HEK293 (cell line): ENCODE measurements at regions not wholly inside any gene's neighbourhood (a gene's known extent, or its start where the extent isn't known, plus 50 kb on each side); places are given as distances from the start of the nearest gene placed in this dataset.

Experiments used
- SP2 ChIP-seq: fragments of 450-650 bp; formaldehyde crosslinking; IDR thresholded peaks from 2 replicates; pipeline ENCODE4 v1.5.1; 2016; ENCODE audit warnings: missing biosample characterization, missing genetic modification characterization
- YY1 ChIP-seq: fragments of 450-650 bp; formaldehyde crosslinking; IDR thresholded peaks from 2 replicates; pipeline ENCODE4 v1.5.1; 2018; ENCODE audit warnings: missing biosample characterization, missing genetic modification characterization
- ZBTB8A ChIP-seq: fragments of 450-650 bp; formaldehyde crosslinking; IDR thresholded peaks from 2 replicates; pipeline ENCODE4 v1.5.1; 2016; ENCODE audit warnings: missing biosample characterization, missing genetic modification characterization
- ZFP69B ChIP-seq: fragments of 450-650 bp; formaldehyde crosslinking; IDR thresholded peaks from 2 replicates; pipeline ENCODE4 v1.5.1; 2016; ENCODE audit warnings: missing biosample characterization, missing genetic modification characterization
- ZIC2 ChIP-seq: fragments of 450-650 bp; formaldehyde crosslinking; IDR thresholded peaks from 2 replicates; pipeline ENCODE4 v1.5.1; 2016; ENCODE audit warnings: missing biosample characterization, missing genetic modification characterization
- ZNF174 ChIP-seq: fragments of 450-650 bp; formaldehyde crosslinking; IDR thresholded peaks from 2 replicates; pipeline ENCODE4 v1.5.0; 2017; ENCODE audit warnings: missing biosample characterization, mild to moderate bottlenecking, missing genetic modification characterization
- ZNF184 ChIP-seq: fragments of 450-650 bp; IDR thresholded peaks from 2 replicates; pipeline ENCODE4 v1.5.1; 2018; ENCODE audit warnings: missing biosample characterization, mild to moderate bottlenecking, missing genetic modification characterization
- ZNF211 ChIP-seq: fragments of 450-650 bp; formaldehyde crosslinking; IDR thresholded peaks from 2 replicates; pipeline ENCODE4 v1.5.1; 2016; ENCODE audit warnings: low read depth, missing biosample characterization, missing genetic modification characterization
- ZNF37A ChIP-seq: fragments of 450-650 bp; IDR thresholded peaks from 2 replicates; pipeline ENCODE4 v1.5.1; 2018; ENCODE audit warnings: missing biosample characterization, missing genetic modification characterization
- ZNF561 ChIP-seq: fragments of 450-650 bp; IDR thresholded peaks from 2 replicates; pipeline ENCODE4 v1.5.1; 2018; ENCODE audit warnings: missing biosample characterization, missing genetic modification characterization, borderline replicate concordance
- TF ChIP-seq, protein P1 (sequence below): fragments of 450-650 bp; formaldehyde crosslinking; IDR thresholded peaks from 2 replicates; pipeline ENCODE4 v1.5.1; 2016; ENCODE audit warnings: missing biosample characterization, missing genetic modification characterization
- TF ChIP-seq, protein P2 (sequence below): fragments of 450-650 bp; formaldehyde crosslinking; IDR thresholded peaks from 2 replicates; pipeline ENCODE4 v1.5.1; 2017; ENCODE audit warnings: missing biosample characterization, missing genetic modification characterization
- TF ChIP-seq, protein P3 (sequence below): fragments of 450-650 bp; formaldehyde crosslinking; IDR thresholded peaks from 2 replicates; pipeline ENCODE4 v1.5.1; 2016; ENCODE audit warnings: missing biosample characterization, missing genetic modification characterization
- TF ChIP-seq, protein P4 (sequence below): fragments of 450-650 bp; formaldehyde crosslinking; IDR thresholded peaks from 2 replicates; pipeline ENCODE4 v1.5.1; 2016; ENCODE audit warnings: missing biosample characterization, missing genetic modification characterization

DNA sequence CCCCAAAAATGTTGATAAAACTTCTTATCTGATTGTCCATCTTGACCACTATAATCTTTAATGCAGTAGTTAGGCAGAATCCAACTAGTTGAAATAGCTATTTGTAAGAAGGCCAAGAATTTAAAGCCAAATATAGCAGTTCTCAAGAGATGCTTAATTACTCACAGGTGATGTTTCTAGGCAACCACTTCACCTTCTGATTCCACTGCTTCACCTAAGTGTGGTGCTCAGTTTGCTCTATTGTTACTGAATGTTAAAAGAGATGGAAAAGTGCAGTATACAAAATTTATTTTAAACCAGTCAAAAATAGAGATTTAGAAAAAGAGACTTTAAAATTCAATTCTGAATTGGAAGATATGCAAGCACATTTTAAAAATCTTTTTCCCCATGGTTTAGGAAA, 539.4 kb downstream of the ZNF804A start:
- no peak for TF ChIP-seq ZNF561 (tag by site-specific recombination)
- no peak for TF ChIP-seq ZNF184
- TF ChIP-seq, protein P1, sequence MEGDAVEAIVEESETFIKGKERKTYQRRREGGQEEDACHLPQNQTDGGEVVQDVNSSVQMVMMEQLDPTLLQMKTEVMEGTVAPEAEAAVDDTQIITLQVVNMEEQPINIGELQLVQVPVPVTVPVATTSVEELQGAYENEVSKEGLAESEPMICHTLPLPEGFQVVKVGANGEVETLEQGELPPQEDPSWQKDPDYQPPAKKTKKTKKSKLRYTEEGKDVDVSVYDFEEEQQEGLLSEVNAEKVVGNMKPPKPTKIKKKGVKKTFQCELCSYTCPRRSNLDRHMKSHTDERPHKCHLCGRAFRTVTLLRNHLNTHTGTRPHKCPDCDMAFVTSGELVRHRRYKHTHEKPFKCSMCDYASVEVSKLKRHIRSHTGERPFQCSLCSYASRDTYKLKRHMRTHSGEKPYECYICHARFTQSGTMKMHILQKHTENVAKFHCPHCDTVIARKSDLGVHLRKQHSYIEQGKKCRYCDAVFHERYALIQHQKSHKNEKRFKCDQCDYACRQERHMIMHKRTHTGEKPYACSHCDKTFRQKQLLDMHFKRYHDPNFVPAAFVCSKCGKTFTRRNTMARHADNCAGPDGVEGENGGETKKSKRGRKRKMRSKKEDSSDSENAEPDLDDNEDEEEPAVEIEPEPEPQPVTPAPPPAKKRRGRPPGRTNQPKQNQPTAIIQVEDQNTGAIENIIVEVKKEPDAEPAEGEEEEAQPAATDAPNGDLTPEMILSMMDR (tag by site-specific recombination), result no peak
- TF ChIP-seq YY1, result no peak
- TF ChIP-seq ZNF37A, result no peak
- TF ChIP-seq ZBTB8A (tag by site-specific recombination), result no peak
- TF ChIP-seq ZNF211, result no peak
- TF ChIP-seq, protein P2, sequence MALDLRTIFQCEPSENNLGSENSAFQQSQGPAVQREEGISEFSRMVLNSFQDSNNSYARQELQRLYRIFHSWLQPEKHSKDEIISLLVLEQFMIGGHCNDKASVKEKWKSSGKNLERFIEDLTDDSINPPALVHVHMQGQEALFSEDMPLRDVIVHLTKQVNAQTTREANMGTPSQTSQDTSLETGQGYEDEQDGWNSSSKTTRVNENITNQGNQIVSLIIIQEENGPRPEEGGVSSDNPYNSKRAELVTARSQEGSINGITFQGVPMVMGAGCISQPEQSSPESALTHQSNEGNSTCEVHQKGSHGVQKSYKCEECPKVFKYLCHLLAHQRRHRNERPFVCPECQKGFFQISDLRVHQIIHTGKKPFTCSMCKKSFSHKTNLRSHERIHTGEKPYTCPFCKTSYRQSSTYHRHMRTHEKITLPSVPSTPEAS (tag by site-specific recombination), result no peak
- TF ChIP-seq, protein P3, sequence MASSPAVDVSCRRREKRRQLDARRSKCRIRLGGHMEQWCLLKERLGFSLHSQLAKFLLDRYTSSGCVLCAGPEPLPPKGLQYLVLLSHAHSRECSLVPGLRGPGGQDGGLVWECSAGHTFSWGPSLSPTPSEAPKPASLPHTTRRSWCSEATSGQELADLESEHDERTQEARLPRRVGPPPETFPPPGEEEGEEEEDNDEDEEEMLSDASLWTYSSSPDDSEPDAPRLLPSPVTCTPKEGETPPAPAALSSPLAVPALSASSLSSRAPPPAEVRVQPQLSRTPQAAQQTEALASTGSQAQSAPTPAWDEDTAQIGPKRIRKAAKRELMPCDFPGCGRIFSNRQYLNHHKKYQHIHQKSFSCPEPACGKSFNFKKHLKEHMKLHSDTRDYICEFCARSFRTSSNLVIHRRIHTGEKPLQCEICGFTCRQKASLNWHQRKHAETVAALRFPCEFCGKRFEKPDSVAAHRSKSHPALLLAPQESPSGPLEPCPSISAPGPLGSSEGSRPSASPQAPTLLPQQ (tag by site-specific recombination), result no peak
- no peak for TF ChIP-seq ZFP69B (tag by site-specific recombination)
- no peak for TF ChIP-seq ZNF174 (tag by site-specific recombination)
- TF ChIP-seq, protein P4, sequence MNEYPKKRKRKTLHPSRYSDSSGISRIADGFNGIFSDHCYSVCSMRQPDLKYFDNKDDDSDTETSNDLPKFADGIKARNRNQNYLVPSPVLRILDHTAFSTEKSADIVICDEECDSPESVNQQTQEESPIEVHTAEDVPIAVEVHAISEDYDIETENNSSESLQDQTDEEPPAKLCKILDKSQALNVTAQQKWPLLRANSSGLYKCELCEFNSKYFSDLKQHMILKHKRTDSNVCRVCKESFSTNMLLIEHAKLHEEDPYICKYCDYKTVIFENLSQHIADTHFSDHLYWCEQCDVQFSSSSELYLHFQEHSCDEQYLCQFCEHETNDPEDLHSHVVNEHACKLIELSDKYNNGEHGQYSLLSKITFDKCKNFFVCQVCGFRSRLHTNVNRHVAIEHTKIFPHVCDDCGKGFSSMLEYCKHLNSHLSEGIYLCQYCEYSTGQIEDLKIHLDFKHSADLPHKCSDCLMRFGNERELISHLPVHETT (tag by site-specific recombination), result no peak
- no peak for TF ChIP-seq SP2 (tag by site-specific recombination)
- no peak for TF ChIP-seq ZIC2 (tag by site-specific recombination)
